Fibroblast of the aortic adventitia (primary cell): ENCODE measurements at regions not wholly inside any gene's neighbourhood (a gene's known extent, or its start where the extent isn't known, plus 50 kb on each side); places are given as distances from the start of the nearest gene placed in this dataset.

Experiments used
- DNase-seq: peaks from one replicate; pipeline ENCODE4 v3.0.0-alpha.2; 2010; ENCODE audit warnings: low read depth
- H3K4me3 ChIP-seq: 2 replicates; pipeline ENCODE4 v1.5.1; 2011; ENCODE audit warnings: low read depth, mild to moderate bottlenecking, control low read depth, low read length, moderate library complexity
- CTCF ChIP-seq: IDR thresholded peaks from 2 replicates; pipeline ENCODE4 v1.5.1; 2011; ENCODE audit warnings: mild to moderate bottlenecking, low read length, control low read depth, inconsistent platforms; ENCODE audit not compliant: insufficient read depth

GRCh38 chr12:75961878-75962277 lies 69.7 kb downstream of the PHLDA1 start:
- TF ChIP-seq CTCF, result no peak
- H3K4me3 ChIP-seq, result no peak overlapping the region
- no peak for DNase-seq

- DNase-seq, result no peak
- no peak overlapping the region for H3K4me3 ChIP-seq
- no peak for TF ChIP-seq CTCF
Observed at GRCh38 chr12:75960954-75961661, 70.5 kb downstream of the PHLDA1 start.

GRCh38 chr12:75960086-75960910 lies 71.3 kb downstream of the PHLDA1 start:
- no peak for DNase-seq
- no peak overlapping the region for H3K4me3 ChIP-seq
- TF ChIP-seq CTCF, result no peak

- no peak for DNase-seq
- TF ChIP-seq CTCF, result no peak
- no peak overlapping the region for H3K4me3 ChIP-seq
Observed at GRCh38 chr12:75959506-75959905, 72.1 kb downstream of the PHLDA1 start.

- TF ChIP-seq CTCF, result no peak
- H3K4me3 ChIP-seq, result no peak overlapping the region
- no peak for DNase-seq
Observed at GRCh38 chr12:75959060-75959459, 72.5 kb downstream of the PHLDA1 start.

- TF ChIP-seq CTCF, result no peak
- H3K4me3 ChIP-seq, result no peak overlapping the region
- DNase-seq, result no peak
Observed at GRCh38 chr12:75955251-75955650, 76.3 kb downstream of the PHLDA1 start.
